Neural cell (in vitro differentiated cells): ENCODE measurements at regions not wholly inside any gene's neighbourhood (a gene's known extent, or its start where the extent isn't known, plus 50 kb on each side); places are given as distances from the start of the nearest gene placed in this dataset.

Experiments used
- CTCF ChIP-seq: fragments of 450-650 bp; IDR thresholded peaks from 2 replicates; pipeline ENCODE4 v1.5.1; 2014; ENCODE audit warnings: antibody characterized with exemption, mild to moderate bottlenecking, moderate library complexity; ENCODE audit not compliant: poor library complexity, severe bottlenecking
- POLR2AphosphoS5 ChIP-seq: IDR thresholded peaks from 2 replicates; pipeline ENCODE4 v1.6.1; 2012

- TF ChIP-seq CTCF (no peak), POLR2AphosphoS5 (no peak)
These were observed 86.8 kb upstream of the CD180 start for GRCh38 chr5:67283275-67283987.
